ENCODE measurements at regions not wholly inside any gene's neighbourhood (a gene's known extent, or its start where the extent isn't known, plus 50 kb on each side); places are given as distances from the start of the nearest gene placed in this dataset.

- TF ChIP-seq EZH2 (IDR thresholded peaks at IDR 0.05) (no peak), POLR2AphosphoS5 (IDR thresholded peaks at IDR 0.05; ENCODE audit: borderline replicate concordance, low read depth, low read length) (no peak), FOXP2 (optimal IDR thresholded peaks at IDR 0.05; ENCODE audit: control extremely low read depth, extremely low read length, insufficient read depth) (no peak)
Observed at GRCh38 chr10:111211706-111212105, 134.9 kb downstream of the ADRA2A start.
